Psoas muscle (tissue), 7 donors: ENCODE measurements at regions not wholly inside any gene's neighbourhood (a gene's known extent, or its start where the extent isn't known, plus 50 kb on each side); places are given as distances from the start of the nearest gene placed in this dataset.

Source experiments
- ATAC-seq, 4 donors: fragments of 200-7000 bp; cut with Tn5 transposase; one replicate each; pipeline ENCODE4 v1.9.1; 2020; ENCODE audit warnings: moderate library complexity in 3 of 4, mild to moderate bottlenecking in 2 of 4
- DNase-seq, 2 donors: peaks; one replicate each; pipeline ENCODE4 v3.0.0-alpha.2; 2020
- H3K27ac ChIP-seq: fragments of 200-600 bp; one replicate; pipeline ENCODE4 v1.8.0; 2022
- H3K27me3 ChIP-seq, 3 donors: fragments of 200-600 bp in 1 of 3; one replicate each; pipeline versions ENCODE4 v1.6.1 to v1.8.0; 2013 to 2022; ENCODE audit warnings: low read length in 2 of 3, mild to moderate bottlenecking in 2 of 3, moderate library complexity in 1 of 3; ENCODE audit not compliant: insufficient read depth in 3 of 3
- H3K36me3 ChIP-seq, 2 donors: fragments of 200-600 bp in 1 of 2; one replicate each; pipeline versions ENCODE4 v1.6.1 to v1.8.0; 2013 to 2022; ENCODE audit warnings: low read depth in 1 of 2, mild to moderate bottlenecking in 1 of 2, moderate library complexity in 1 of 2; ENCODE audit not compliant: insufficient read depth in 1 of 2
- H3K4me1 ChIP-seq: fragments of 200-600 bp; one replicate; pipeline ENCODE4 v1.8.0; 2022
- H3K4me3 ChIP-seq: fragments of 200-600 bp; one replicate; pipeline ENCODE4 v1.8.0; 2022; ENCODE audit warnings: mild to moderate bottlenecking
- H3K9me3 ChIP-seq: fragments of 200-600 bp; one replicate; pipeline ENCODE4 v1.8.0; 2022
- CTCF ChIP-seq: fragments of 200-600 bp; IDR thresholded peaks from one replicate; pipeline ENCODE4 v1.8.0; 2022; ENCODE audit warnings: antibody characterized with exemption
- WGBS, 3 donors: extraction: QIAGEN DNeasy Blood & Tissue Kit; methylation state at CpG; one replicate each; pipeline versions ENCODE4 v1.1.6 to v1.1.7; 2013; 5-methylcytosine and 5-hydroxymethylcytosine counted together
- intact Hi-C, 2 donors: fragments of 100-400 bp; cut with DNase I; formaldehyde crosslinking; loops; one replicate each; pipeline versions ENCODE4 v1.11.0 to v1.14.2; 2022
- donor health status: healthy with polysubstance abuse.
- donor health status: DM: no; HTN: no; CAD: no; lungs with moderate emphysema.
- donor health status: Bipolar disorder and iron deficiency.
- donor health status: healthy.
- donor health status: DM: yes; HTN: yes; CAD: no.
- donor health status: DM: no; HTN: no; CAD: no.
- donor health status: DM: yes; HTN: yes; CAD: no.

DNA sequence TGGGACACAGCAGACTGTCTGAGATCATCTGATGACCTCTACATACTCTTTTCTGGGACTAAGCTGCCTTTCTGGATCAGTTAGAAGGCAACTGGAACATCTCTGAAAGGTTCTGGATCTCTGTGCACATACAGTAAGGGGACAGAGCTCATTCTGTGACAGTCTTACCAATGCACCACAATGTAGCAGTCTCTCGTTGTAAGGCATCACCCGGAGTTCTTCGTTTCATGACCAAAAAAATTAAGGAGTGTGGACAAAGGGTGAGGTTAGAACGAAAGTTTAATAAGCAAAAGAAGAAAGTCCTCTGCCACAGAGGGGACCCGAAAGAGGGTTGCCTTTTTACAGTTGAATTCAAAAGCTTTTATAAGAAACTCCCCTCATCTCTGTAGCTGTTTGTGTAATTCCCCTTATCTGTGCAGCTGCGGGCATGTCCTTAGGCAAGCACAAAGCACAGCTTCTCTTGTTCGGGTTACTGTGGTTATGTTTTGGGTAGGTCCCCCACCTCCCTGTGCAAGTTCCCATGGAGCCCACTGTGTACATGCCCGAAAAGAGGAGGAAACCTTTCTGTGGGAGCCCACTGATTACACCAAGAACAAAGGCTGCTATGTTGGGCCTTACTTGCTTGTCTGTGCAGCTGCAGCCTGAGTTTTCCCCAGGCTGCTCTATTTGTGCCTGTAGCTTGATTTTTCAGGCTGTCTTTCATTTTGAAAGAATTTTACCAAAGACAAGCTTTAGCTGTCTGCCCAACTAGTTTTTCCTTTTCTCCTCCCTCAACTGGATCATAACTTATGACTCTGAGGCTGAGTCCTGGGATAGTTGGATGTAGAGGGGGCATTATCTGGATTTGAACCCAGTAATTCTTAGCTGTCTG is 53.1 kb upstream of the CACNA1E start:
- Histone ChIP-seq H3K9me3 (no peaks in the 10 kb centered on the region), H3K27me3 (peaks cover 0 to 11% (median 0%) of the 10 kb centered on the region in 3 donors), H3K4me3 (no peak overlapping the region), H3K4me1 (no peaks in the 10 kb centered on the region), H3K27ac (no peak overlapping the region), H3K36me3 (no peaks in the 10 kb centered on the region)
- ATAC-seq (no peak), DNase-seq (no peak)
- WGBS, 3 donors = 72 to 83% (median 74%) methylated on average over 8 of the region's 8 CpGs
- no peak for TF ChIP-seq CTCF
- intact Hi-C loops = no loop called here
